OCI-LY1 (cell line): ENCODE measurements at regions not wholly inside any gene's neighbourhood (a gene's known extent, or its start where the extent isn't known, plus 50 kb on each side); places are given as distances from the start of the nearest gene placed in this dataset.

ENCODE experiments used
- EZH2 ChIP-seq: fragments of 200-600 bp; sonication (generic), shearing (Covaris generic); IDR thresholded peaks from 2 replicates; pipeline ENCODE4 v1.8.0; 2017; ENCODE audit warnings: borderline replicate concordance, mixed run types, mild to moderate bottlenecking, antibody characterized with exemption, low read length, moderate library complexity, mixed read lengths
- TF ChIP-seq, protein P1 (sequence below): fragments of 200-600 bp; sonication (generic), shearing (Covaris generic); IDR thresholded peaks from 2 replicates; pipeline ENCODE4 v1.5.1; 2017; ENCODE audit warnings: mild to moderate bottlenecking, antibody characterized with exemption, low read length, moderate library complexity, mixed read lengths

DNA sequence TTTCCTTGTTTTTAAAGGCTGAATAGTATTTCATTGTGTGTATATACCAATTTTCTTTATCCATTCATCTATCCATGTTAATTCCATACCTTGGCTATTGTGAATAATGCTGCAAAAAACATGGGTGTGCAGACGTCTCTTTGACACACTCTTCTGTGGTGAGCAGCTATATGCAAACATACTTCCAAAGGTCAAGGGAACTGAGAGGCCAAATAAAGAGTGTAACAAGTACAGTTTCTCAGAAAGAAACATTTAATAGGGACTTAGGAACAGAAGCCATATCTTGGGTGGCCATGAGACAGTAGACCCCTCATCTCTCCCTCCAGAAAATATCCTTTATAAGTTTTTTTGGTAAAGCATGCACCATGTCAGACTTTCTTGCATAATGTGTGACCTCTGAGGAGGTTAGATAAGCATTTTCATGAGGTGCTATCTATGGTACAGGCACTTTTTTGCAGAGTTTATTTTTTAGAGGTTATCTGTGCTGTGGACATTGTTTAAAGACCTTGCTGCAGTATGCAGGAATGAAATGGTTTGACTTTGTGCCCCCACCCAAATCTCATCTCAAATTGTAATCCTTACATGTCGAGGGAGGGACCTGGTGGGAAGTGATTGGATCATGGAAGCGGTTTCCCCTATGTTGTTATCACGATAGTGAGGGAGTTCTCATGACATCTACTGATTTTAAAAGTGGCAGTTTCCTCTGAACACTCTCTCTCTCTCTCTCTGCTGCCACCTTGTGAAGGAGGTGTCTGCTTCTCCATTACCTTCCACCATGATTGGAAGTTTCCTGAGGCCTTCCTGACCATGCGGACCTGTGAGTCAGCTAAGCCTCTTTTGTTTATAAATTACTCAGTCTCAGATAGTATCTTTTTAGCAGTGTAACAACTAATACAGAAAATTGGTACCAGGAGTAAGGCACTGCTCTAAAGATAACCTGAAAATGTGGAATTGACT lies 1202.3 kb downstream of the GALC start:
- TF ChIP-seq, protein P1, sequence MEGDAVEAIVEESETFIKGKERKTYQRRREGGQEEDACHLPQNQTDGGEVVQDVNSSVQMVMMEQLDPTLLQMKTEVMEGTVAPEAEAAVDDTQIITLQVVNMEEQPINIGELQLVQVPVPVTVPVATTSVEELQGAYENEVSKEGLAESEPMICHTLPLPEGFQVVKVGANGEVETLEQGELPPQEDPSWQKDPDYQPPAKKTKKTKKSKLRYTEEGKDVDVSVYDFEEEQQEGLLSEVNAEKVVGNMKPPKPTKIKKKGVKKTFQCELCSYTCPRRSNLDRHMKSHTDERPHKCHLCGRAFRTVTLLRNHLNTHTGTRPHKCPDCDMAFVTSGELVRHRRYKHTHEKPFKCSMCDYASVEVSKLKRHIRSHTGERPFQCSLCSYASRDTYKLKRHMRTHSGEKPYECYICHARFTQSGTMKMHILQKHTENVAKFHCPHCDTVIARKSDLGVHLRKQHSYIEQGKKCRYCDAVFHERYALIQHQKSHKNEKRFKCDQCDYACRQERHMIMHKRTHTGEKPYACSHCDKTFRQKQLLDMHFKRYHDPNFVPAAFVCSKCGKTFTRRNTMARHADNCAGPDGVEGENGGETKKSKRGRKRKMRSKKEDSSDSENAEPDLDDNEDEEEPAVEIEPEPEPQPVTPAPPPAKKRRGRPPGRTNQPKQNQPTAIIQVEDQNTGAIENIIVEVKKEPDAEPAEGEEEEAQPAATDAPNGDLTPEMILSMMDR, result no peak
- TF ChIP-seq EZH2, result no peak
